ENCODE measurements at regions not wholly inside any gene's neighbourhood (a gene's known extent, or its start where the extent isn't known, plus 50 kb on each side); places are given as distances from the start of the nearest gene placed in this dataset.

GRCh38 chr13:68174893-68175292 lies 944.8 kb upstream of the PCDH9 start:
- no peaks in the 10 kb centered on the region for H3K4me1 ChIP-seq (ENCODE audit: control insufficient read depth, low read length)
- H3K4me2 ChIP-seq (ENCODE audit: low read length): no peak overlapping the region
- H3K4me3 ChIP-seq (ENCODE audit: low read length): no peak overlapping the region
- no peaks in the 10 kb centered on the region for H3K27me3 ChIP-seq (ENCODE audit: control insufficient read depth, low read length)
- no peak overlapping the region for H3K27ac ChIP-seq (ENCODE audit: low read depth, low read length)
- TF ChIP-seq EZH2phosphoT487 (IDR thresholded peaks at IDR 0.05; ENCODE audit: borderline replicate concordance, low read length) (no peak), CTCF (IDR thresholded peaks at IDR 0.05; ENCODE audit: low read depth, low read length, poor library complexity, severe bottlenecking) (no peak)
- no peaks in the 10 kb centered on the region for H3K9me2 ChIP-seq (replicated peaks; ENCODE audit: control insufficient read depth, low read length)
- no peaks in the 10 kb centered on the region for H3K9me3 ChIP-seq (ENCODE audit: control insufficient read depth, insufficient read depth, low read length)
- H4K20me1 ChIP-seq (ENCODE audit: control insufficient read depth, insufficient read depth, low read depth, low read length): no peaks in the 10 kb centered on the region
- H3F3A ChIP-seq (ENCODE audit: control insufficient read depth, insufficient read depth): no peaks in the 10 kb centered on the region
- H3K79me2 ChIP-seq (ENCODE audit: control insufficient read depth, low read length): no peaks in the 10 kb centered on the region
- no peaks in the 10 kb centered on the region for H3K36me3 ChIP-seq (ENCODE audit: control insufficient read depth, low read length)

GRCh38 chr13:68173111-68173510 lies 943.0 kb upstream of the PCDH9 start:
- TF ChIP-seq CTCF (IDR thresholded peaks at IDR 0.05; ENCODE audit: low read depth, low read length, poor library complexity, severe bottlenecking): no peak
- TF ChIP-seq EZH2phosphoT487 (IDR thresholded peaks at IDR 0.05; ENCODE audit: borderline replicate concordance, low read length): no peak
- Histone ChIP-seq H3K4me2 (ENCODE audit: low read length) (no peak overlapping the region), H3K36me3 (ENCODE audit: control insufficient read depth, low read length) (no peaks in the 10 kb centered on the region), H3K4me1 (ENCODE audit: control insufficient read depth, low read length) (no peaks in the 10 kb centered on the region), H3K4me3 (ENCODE audit: low read length) (no peak overlapping the region), H3K9me2 (replicated peaks; ENCODE audit: control insufficient read depth, low read length) (no peaks in the 10 kb centered on the region), H4K20me1 (ENCODE audit: control insufficient read depth, insufficient read depth, low read depth, low read length) (no peaks in the 10 kb centered on the region), H3K27me3 (ENCODE audit: control insufficient read depth, low read length) (no peaks in the 10 kb centered on the region), H3F3A (ENCODE audit: control insufficient read depth, insufficient read depth) (no peaks in the 10 kb centered on the region), H3K79me2 (ENCODE audit: control insufficient read depth, low read length) (no peaks in the 10 kb centered on the region), H3K9me3 (ENCODE audit: control insufficient read depth, insufficient read depth, low read length) (no peaks in the 10 kb centered on the region), H3K27ac (ENCODE audit: low read depth, low read length) (no peak overlapping the region)

DNA sequence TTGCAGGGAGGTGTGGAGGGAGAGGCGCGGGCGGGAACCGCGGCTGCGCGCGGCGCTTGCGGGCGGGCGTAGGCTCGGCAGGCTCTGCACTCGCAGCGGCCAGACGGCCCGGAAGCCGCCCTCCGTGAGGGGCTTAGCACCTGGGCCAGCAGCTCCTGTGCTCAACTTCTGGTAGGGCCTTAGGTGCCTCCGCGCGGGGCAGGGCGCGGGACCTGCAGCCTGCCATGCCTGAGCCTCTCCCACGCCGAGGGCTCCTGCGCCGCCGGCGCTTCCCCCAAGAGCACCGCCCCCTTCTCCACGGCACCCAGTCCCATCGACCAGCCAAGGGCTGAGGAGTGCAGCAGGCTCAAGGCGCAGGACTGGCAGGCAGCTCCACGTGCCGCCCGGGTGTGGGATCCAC lies 940.8 kb upstream of the PCDH9 start:
- Histone ChIP-seq H3K27ac (ENCODE audit: low read depth, low read length) (no peak overlapping the region), H3K36me3 (ENCODE audit: control insufficient read depth, low read length) (no peaks in the 10 kb centered on the region), H4K20me1 (ENCODE audit: control insufficient read depth, insufficient read depth, low read depth, low read length) (no peaks in the 10 kb centered on the region), H3K9me3 (ENCODE audit: control insufficient read depth, insufficient read depth, low read length) (no peaks in the 10 kb centered on the region), H3K4me1 (ENCODE audit: control insufficient read depth, low read length) (no peaks in the 10 kb centered on the region), H3K4me3 (ENCODE audit: low read length) (no peak overlapping the region), H3K9me2 (replicated peaks; ENCODE audit: control insufficient read depth, low read length) (no peaks in the 10 kb centered on the region), H3K27me3 (ENCODE audit: control insufficient read depth, low read length) (no peaks in the 10 kb centered on the region), H3K4me2 (ENCODE audit: low read length) (no peak overlapping the region), H3F3A (ENCODE audit: control insufficient read depth, insufficient read depth) (no peaks in the 10 kb centered on the region), H3K79me2 (ENCODE audit: control insufficient read depth, low read length) (no peaks in the 10 kb centered on the region)
- TF ChIP-seq CTCF (IDR thresholded peaks at IDR 0.05; ENCODE audit: low read depth, low read length, poor library complexity, severe bottlenecking) (no peak), EZH2phosphoT487 (IDR thresholded peaks at IDR 0.05; ENCODE audit: borderline replicate concordance, low read length) (no peak)

DNA sequence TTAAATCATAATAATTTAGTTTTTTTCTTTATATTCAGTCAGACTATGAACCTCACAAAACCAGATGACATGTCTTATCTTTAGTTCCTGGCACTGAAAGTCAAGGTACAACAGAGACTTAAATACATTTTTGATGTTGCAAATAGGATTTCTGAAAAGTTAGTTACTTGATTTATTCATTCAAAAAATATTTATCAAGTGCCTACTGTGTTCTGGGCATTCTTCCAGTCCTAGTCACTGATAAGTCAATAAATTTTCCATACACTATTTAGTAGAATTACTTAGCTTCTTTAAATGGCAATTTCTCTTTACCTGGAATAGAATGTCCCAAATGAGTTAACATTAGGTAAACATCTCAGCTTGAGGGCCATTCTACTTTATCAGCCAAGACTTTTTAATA lies 938.3 kb upstream of the PCDH9 start:
- H3K27ac ChIP-seq (ENCODE audit: low read depth, low read length): no peak overlapping the region
- no peaks in the 10 kb centered on the region; the same call in 1 of the 2 replicates for H3K9me3 ChIP-seq (ENCODE audit: control insufficient read depth, insufficient read depth, low read length)
- H3K36me3 ChIP-seq (ENCODE audit: control insufficient read depth, low read length): no peaks in the 10 kb centered on the region
- H3K27me3 ChIP-seq (ENCODE audit: control insufficient read depth, low read length): no peaks in the 10 kb centered on the region
- H4K20me1 ChIP-seq (ENCODE audit: control insufficient read depth, insufficient read depth, low read depth, low read length): no peaks in the 10 kb centered on the region
- no peak overlapping the region for H3K4me3 ChIP-seq (ENCODE audit: low read length)
- H3K4me2 ChIP-seq (ENCODE audit: low read length): no peak overlapping the region
- H3K9me2 ChIP-seq (replicated peaks; ENCODE audit: control insufficient read depth, low read length): no peaks in the 10 kb centered on the region
- H3K4me1 ChIP-seq (ENCODE audit: control insufficient read depth, low read length): no peaks in the 10 kb centered on the region
- H3F3A ChIP-seq (ENCODE audit: control insufficient read depth, insufficient read depth): no peaks in the 10 kb centered on the region
- no peak for TF ChIP-seq CTCF (IDR thresholded peaks at IDR 0.05; ENCODE audit: low read depth, low read length, poor library complexity, severe bottlenecking)
- no peaks in the 10 kb centered on the region for H3K79me2 ChIP-seq (ENCODE audit: control insufficient read depth, low read length)

Data from DOHH2 (cell line).